Heart left ventricle (tissue), 16 donors: ENCODE measurements at regions not wholly inside any gene's neighbourhood (a gene's known extent, or its start where the extent isn't known, plus 50 kb on each side); places are given as distances from the start of the nearest gene placed in this dataset.
A peak's percentile ranks its signal among the peaks of the same experiment; 100 is the strongest.

Experiments used
- ATAC-seq, 4 donors: fragments of 200-7000 bp; cut with Tn5 transposase; one replicate each; pipeline ENCODE4 v1.9.1; 2020 to 2022; ENCODE audit warnings: moderate library complexity in 4 of 4, mild to moderate bottlenecking in 3 of 4, moderate number of reproducible peaks in 1 of 4
- DNase-seq, 5 donors: peaks; one replicate each; pipeline ENCODE4 v3.0.0-alpha.2; 2020
- H3K27ac ChIP-seq, 12 donors: fragments of 200-600 bp; sonication (generic) in 4 of 12; one replicate each; pipeline versions ENCODE4 v1.5.0 to v1.8.0; 2016 to 2022; ENCODE audit warnings: mild to moderate bottlenecking in 2 of 12
- H3K27me3 ChIP-seq, 9 donors: fragments of 200-600 bp; sonication (generic) in 2 of 9; one replicate each; pipeline versions ENCODE4 v1.5.1 to v1.8.0; 2016 to 2022; ENCODE audit warnings: mild to moderate bottlenecking in 3 of 9
- H3K36me3 ChIP-seq, 9 donors: fragments of 200-600 bp; sonication (generic) in 2 of 9; one replicate each; pipeline versions ENCODE4 v1.5.0 to v1.8.0; 2018 to 2022; ENCODE audit warnings: mild to moderate bottlenecking in 2 of 9
- H3K4me1 ChIP-seq, 12 donors: fragments of 200-600 bp; sonication (generic) in 4 of 12; one replicate each; pipeline versions ENCODE4 v1.5.0 to v1.8.0; 2016 to 2022; ENCODE audit warnings: mild to moderate bottlenecking in 3 of 12
- H3K4me3 ChIP-seq, 12 donors: fragments of 200-600 bp; sonication (generic) in 4 of 12; one replicate each; pipeline versions ENCODE4 v1.5.0 to v1.8.0; 2017 to 2022; ENCODE audit warnings: mild to moderate bottlenecking in 9 of 12, moderate library complexity in 4 of 12
- H3K9me3 ChIP-seq, 12 donors: fragments of 200-600 bp; sonication (generic) in 4 of 12; one replicate each; pipeline versions ENCODE4 v1.5.0 to v1.8.0; 2016 to 2022; ENCODE audit warnings: mild to moderate bottlenecking in 1 of 12
- POLR2A ChIP-seq, 2 donors: fragments of 450-650 bp; IDR thresholded peaks; one replicate each; pipeline ENCODE4 v1.6.1; 2017; ENCODE audit warnings: antibody characterized with exemption in 2 of 2, mild to moderate bottlenecking in 2 of 2, moderate library complexity in 2 of 2
- WGBS, 4 donors: extraction: QIAGEN DNeasy Blood & Tissue Kit in 2 of 4; methylation state at CpG; one replicate each; pipeline versions ENCODE4 v1.1.5 to v1.1.7; 2013 to 2018; 5-methylcytosine and 5-hydroxymethylcytosine counted together
- intact Hi-C, 10 donors: fragments of 100-400 bp; cut with DNase I; formaldehyde crosslinking; loops; one replicate each; pipeline versions ENCODE4 v1.11.1 to v1.14.2; 2022
- TF ChIP-seq, protein P1 (sequence below), 12 donors: fragments of 200-600 bp; sonication (generic) in 4 of 12; IDR thresholded peaks; one replicate each; pipeline versions ENCODE4 v1.5.0 to v1.8.0; 2018 to 2022; ENCODE audit warnings: antibody characterized with exemption in 12 of 12, mild to moderate bottlenecking in 5 of 12
- donor health status: ischemic (EF 13 %, LVEDD 7.1; RV severe dilation, severe dysfunction).
- donor health status: healthy with polysubstance abuse.
- donor health status: DM: no; HTN: yes; CAD: no.
- donor health status: DM: no; HTN: no; CAD: no.
- donor health status: ischemic (EF 25% LVEDD 6.9; RV normal size, moderate dysfunction).
- donor health status: ischemic (EF 25% LVEDD 5.7; RV mildly dilated, moderate dysfunction).
- donor health status: healthy.
- donor health status: DM: yes; HTN: yes; CAD: no.
- donor health status: ischemic (EF 35%, LVEDD 5.7; RV mildly dilated, moderate dysfunction).
- donor health status: nonischemic (EF 11% LVEDD 7.7; RV severe dilation, severe dysfunction).
- donor health status: DM: yes; HTN: yes; CAD: no.
- donor health status: PGD.
- donor health status: ischemic (EF 29% LVEDD 5.4; RV normal size, mild dysfunction).
- donor health status: nonischemic (EF 23%, LVEDD 6.1; RV moderate dilation, normal function).

DNA sequence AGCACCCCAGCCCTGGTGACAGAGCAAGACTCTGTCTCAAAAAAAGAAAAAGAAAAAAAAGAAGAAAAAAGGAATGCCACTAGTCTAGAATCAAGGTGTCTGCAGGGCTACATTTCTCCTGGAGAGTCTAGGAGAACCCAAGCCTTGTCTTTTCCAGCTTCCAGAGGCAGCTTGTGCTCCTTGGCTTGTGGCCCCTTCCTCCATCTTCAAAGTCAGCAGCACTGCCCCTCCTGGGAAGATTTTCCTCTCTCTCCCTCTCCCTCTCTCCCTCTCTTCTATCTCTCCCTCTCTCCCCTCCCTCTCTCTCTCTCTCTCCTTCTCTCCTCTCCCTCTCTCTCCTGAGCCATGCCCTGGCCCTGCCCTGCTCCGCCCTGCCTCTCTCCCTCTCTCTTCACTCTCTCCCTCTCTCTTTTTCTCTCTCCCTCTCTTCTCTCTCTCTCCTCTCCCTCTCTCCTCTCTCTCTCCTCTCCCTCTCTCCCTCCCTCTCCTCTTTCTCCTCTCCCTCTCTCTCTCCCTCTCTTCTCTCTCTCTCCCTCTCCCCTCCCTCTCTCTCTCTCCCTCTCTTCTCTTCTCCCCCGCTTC, 97.7 kb upstream of the FGF3 start:
- no peaks in the 10 kb centered on the region for H3K36me3 ChIP-seq
- H3K4me1 ChIP-seq: peaks cover 3 to 36% (median 28%) of the 10 kb centered on the region in 12 donors
- intact Hi-C loops: loop anchor here in 8 of 10 donors (5.0 to 10.0 kb wide), 4 partner anchors 158 to 220 kb away; partner anchors contain the start of gene ANO1 (in 6 of the 8)
- peaks cover 0 to 6% (median 0%) of the 10 kb centered on the region in 12 donors for H3K9me3 ChIP-seq
- H3K4me3 ChIP-seq: no peak overlapping the region
- ATAC-seq: no peak
- peak in 3 of 5 donors; percentile 9 to 14 (median 13) for DNase-seq
- TF ChIP-seq, protein P1, sequence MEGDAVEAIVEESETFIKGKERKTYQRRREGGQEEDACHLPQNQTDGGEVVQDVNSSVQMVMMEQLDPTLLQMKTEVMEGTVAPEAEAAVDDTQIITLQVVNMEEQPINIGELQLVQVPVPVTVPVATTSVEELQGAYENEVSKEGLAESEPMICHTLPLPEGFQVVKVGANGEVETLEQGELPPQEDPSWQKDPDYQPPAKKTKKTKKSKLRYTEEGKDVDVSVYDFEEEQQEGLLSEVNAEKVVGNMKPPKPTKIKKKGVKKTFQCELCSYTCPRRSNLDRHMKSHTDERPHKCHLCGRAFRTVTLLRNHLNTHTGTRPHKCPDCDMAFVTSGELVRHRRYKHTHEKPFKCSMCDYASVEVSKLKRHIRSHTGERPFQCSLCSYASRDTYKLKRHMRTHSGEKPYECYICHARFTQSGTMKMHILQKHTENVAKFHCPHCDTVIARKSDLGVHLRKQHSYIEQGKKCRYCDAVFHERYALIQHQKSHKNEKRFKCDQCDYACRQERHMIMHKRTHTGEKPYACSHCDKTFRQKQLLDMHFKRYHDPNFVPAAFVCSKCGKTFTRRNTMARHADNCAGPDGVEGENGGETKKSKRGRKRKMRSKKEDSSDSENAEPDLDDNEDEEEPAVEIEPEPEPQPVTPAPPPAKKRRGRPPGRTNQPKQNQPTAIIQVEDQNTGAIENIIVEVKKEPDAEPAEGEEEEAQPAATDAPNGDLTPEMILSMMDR (IDR thresholded peaks at IDR 0.05): no peak
- TF ChIP-seq POLR2A (IDR thresholded peaks at IDR 0.05): no peak
- peak overlapping the region in 9 of 12 donors; percentile 67 to 90 (median 81) for H3K27ac ChIP-seq
- 47 to 86% (median 85%) methylated on average over 1 to 2 of the region's 2 CpGs for WGBS, 4 donors
- peaks cover 0 to 12% (median 0%) of the 10 kb centered on the region in 9 donors for H3K27me3 ChIP-seq

DNA sequence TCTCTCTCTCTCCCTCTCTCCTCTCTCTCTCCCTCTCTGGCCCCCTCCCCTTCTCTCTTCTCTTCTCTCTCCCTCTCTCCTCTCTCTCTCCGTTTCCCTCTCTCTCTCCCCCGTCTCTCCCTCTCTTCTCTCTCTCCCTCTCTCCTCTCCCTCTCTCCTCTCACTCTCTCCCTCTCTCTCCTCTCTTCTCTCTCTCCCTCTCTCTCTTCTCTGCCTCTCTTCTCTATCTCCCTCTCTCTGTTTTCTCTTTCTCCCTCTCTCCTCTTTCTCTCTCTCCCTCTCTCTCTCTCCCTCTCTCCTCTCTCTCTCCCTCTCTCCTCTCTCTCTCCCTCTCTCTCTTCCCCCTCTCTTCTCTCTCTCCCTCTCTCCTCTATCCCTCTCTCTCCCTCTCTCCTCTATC, 98.3 kb upstream of the FGF3 start:
- Histone ChIP-seq H3K36me3 (no peaks in the 10 kb centered on the region), H3K4me3 (no peak overlapping the region), H3K9me3 (peaks cover 0 to 6% (median 0%) of the 10 kb centered on the region in 12 donors), H3K4me1 (peaks cover 3 to 36% (median 28%) of the 10 kb centered on the region in 12 donors), H3K27me3 (peaks cover 0 to 12% (median 0%) of the 10 kb centered on the region in 9 donors), H3K27ac (peak overlapping the region in 2 of 12 donors; percentile 5 to 34)
- TF ChIP-seq, protein P1 (IDR thresholded peaks at IDR 0.05): no peak
- TF ChIP-seq POLR2A (IDR thresholded peaks at IDR 0.05): no peak
- 57 to 63% (median 61%) methylated on average over 2 of the region's 2 CpGs for WGBS, 4 donors
- no peak for DNase-seq
- intact Hi-C loops: loop anchor here in 8 of 10 donors (5.0 to 10.0 kb wide), 4 partner anchors 157 to 220 kb away; partner anchors contain the start of gene ANO1 (in 6 of the 8)
- no peak for ATAC-seq

DNA sequence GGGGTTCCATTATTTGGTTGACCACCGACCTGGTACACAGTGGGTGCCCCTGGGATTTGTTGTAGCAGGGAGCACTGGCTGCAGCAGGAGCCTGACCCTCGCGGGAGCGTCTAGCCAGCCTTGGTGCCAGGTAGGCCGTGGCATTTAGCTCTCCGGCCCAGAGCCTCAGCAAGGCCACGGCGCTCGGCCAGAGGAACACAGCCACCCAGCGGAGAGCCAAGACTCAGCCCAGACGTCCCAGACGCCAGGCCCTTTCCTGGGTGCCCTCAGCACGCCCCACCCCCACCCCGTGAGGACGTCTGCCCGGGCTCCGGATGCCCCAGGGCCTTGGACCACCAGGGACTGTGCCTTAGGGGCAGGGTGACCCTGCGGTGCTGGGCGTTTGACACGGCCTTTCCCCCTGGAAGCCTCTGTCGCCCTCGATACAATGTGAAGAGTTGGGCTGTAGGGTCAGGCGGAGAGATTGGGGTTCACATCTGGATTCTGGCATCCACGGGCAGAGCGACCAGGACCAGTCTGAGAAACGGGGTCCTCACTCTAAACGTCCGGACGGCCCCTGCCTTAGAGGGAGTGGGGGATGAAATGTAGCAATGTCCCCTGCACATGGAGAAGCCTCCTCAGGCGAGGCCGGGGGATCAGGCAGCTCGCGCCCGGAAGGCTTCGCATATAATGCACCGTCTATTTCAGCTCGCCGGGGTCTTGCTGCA, 99.2 kb upstream of the FGF3 start:
- Histone ChIP-seq H3K4me1 (peaks cover 3 to 36% (median 28%) of the 10 kb centered on the region in 12 donors), H3K27ac (peak overlapping the region in 9 of 12 donors; percentile 51 to 80 (median 65)), H3K36me3 (no peaks in the 10 kb centered on the region), H3K4me3 (peak overlapping the region in 1 of 12 donors; percentile 9), H3K27me3 (peaks cover 0 to 17% (median 0%) of the 10 kb centered on the region in 9 donors), H3K9me3 (peaks cover 0 to 6% (median 0%) of the 10 kb centered on the region in 12 donors)
- TF ChIP-seq, protein P1 (IDR thresholded peaks at IDR 0.05): no peak
- no peak for TF ChIP-seq POLR2A (IDR thresholded peaks at IDR 0.05)
- intact Hi-C loops: loop anchor here (1.0 to 10.0 kb wide), 7 partner anchors 156 to 273 kb away; partner anchors contain the start of gene ANO1 (in 6 of the 10)
- DNase-seq: peak in 4 of 5 donors; percentile 25 to 66 (median 44)
- ATAC-seq: peak; percentile 26 to 65 (median 46)
- WGBS, 4 donors: 32 to 54% (median 43%) methylated on average over 10 to 38 of the region's 38 CpGs
